GM21367 (cell line): ENCODE measurements at regions not wholly inside any gene's neighbourhood (a gene's known extent, or its start where the extent isn't known, plus 50 kb on each side); places are given as distances from the start of the nearest gene placed in this dataset.

Source experiments
- ATAC-seq: cut with Tn5 transposase; IDR thresholded peaks from one replicate; pipeline ENCODE4 v1.9.1; 2021; ENCODE audit not compliant: unreplicated experiment

DNA sequence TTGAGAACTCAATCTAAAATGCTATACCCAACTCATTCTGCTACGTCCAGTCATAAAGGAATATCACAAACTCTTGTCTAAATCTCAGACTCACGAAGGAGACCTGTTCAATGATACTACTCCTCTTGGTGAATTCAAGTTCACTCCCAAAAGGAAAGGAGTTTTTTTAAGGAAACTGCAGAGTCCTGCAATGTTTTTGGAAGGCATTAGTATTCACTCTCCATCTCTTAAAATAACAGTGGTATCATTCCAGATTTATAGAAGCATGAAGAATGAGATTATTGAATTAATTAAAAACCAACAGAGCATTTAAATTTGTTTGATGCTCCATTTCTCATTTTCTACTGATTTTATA, 73.4 kb downstream of the FOXD1 start:
- no peak for ATAC-seq

DNA sequence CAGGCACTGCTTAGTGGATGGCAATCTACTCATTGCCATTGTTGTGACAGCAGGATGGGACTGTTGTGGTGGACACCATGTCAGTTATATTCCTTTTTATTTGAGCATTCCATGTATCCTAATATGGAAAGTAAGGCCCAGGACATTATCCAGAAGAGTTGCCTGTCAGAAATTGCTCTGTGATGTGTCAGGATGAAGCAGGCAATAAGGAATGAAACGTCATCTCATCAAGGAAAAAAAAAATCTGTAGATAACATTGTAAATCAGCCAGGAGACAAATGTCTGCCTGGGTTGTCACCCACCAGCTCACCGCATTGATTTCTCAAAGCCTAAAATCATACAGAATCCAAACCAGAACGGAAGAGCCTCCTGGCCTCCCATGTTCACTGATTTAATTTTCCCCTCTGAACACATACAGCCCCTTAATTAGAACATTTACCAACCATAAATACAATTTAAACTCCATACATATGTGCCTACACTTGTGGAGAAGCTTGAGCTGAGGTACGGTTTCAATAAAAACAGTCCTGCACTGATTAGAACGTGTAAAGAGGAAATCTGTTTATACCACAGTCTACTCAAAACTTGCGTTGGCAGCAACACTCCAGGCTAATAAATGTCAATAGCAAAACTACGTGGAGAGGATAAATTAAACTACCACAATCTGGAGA, 73.9 kb downstream of the FOXD1 start:
- no peak for ATAC-seq

DNA sequence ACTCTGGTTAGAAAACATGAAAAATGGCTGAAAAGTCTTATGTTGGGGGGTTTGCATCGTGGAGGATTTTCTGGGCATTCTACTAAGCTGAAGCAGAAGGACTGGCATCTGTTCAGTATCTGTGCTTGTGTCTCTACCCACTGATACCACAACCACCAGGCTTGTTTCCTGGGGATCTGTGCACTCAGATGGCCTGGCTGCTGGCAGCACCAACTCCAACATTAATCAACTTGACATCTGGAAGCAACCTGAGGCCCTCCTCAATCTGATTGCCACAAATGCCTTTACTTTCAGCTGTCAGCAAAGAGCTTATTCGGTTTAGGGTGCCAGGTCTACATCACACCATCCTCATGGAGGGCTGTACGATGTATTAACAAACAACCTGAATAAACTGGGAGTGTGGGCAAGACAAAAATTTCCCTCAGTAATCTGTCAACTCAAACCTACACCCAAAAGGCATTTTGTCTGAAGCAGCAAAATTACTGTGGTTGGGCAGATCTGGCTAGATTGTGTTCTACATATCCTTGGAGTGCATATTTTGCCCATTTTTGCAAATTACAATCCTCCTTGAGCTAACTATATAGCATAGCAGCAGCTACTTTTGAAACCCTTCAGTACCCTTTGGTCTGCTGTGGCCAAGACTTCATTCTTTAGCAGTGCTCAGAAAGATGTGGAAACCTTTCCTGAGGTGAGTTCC, 74.6 kb downstream of the FOXD1 start:
- no peak for ATAC-seq

DNA sequence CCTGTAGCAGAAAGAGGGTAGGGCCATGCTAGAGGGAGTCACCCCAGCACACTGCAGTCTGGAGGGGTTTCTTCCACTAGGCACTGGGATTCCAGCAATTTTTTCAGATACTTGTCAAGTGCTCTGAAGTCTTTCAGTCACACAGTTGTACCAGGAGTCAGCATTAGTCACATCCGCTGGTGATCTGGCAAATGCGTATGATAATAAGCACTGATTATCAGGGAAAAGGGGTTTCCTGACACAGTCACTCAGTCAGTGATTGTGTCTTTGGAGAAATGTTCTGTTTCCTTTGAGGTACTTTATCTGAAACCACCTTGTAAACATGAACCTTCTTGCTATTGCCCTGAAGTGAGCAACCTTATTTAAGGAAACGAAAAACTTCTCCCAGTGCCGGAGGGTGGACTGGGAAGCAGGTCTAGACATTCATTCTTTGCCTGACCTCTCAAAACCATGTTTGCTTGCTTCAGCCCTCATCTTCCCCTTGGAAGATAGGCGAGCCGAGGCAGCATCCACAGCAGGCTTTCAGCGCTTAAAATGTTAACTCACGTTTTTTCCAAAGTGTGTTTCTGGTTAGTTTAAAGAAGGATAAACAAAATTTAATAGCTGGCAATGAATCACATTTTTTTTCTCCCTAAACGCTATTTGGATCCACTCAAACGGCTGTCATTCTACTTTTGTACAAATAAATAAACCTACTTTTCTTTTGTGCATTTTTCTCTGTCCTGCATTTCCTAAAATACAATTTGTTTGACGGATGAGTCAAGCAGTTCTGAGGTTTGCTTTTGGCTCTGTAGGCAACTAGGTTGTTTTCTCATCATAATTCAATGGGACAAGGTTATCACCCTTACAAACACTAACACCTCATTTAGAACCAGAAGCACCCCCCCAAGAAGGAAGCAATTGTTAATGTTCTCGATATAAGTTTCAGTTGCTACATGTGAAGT, 77.7 kb downstream of the FOXD1 start:
- ATAC-seq, result no peak

DNA sequence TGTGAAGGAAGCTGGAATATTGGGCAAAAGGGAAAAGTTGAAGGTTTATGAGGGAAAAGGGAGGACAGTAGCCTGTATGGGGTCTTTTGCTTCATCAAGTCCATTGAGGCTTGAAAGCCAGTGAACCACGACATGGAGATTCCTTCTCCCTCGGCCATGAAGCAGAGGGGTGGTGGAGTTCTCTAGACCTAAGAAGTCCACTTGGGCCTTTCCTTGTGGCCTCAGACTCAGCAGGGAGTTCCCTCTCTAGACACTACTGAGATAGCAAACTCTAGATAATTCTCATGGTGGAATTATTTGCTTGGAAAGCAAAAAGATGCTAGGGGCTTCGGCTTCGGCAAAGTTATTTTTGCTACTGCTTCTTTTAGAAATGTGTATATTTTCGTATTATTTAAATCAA, 78.5 kb downstream of the FOXD1 start:
- ATAC-seq, result no peak

DNA sequence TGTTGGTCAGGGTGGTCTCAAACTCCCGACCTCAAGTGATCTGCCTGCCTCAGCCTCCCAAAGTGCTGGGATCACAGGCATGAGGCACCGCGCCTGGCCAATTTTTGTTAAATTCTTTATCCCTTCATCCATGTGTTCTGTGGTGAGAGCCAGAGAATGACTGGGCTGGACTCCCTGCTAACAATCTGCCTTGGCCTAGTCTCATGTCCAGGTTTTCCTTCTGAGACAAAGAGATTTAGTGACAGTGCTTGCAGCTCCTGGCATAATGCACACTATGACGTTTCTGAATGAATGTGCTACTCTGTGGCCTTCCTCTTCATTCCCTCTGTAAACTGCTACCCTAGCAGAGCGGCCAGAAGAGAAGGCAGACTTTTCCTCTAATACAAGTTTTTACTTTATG, 79.3 kb downstream of the FOXD1 start:
- no peak for ATAC-seq

DNA sequence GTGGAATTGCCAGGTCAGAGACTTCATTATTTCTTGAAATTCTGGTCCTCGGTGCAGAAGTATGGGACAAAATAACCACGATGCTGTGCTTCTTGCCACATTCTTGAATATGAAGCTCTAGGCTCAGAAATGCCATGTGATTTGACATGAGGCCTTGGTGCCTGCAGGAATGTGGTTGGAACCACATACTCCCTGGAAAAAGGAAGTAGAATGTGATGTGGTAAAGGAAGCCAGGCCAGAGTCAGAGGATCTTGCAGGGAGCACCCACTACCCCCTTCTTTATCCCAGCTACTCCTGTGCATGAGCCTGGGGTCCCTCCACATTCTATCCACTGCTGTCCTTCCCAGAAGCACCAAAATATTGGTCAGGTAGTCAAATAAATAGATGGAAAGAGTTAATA, 80.9 kb downstream of the FOXD1 start:
- no peak for ATAC-seq

DNA sequence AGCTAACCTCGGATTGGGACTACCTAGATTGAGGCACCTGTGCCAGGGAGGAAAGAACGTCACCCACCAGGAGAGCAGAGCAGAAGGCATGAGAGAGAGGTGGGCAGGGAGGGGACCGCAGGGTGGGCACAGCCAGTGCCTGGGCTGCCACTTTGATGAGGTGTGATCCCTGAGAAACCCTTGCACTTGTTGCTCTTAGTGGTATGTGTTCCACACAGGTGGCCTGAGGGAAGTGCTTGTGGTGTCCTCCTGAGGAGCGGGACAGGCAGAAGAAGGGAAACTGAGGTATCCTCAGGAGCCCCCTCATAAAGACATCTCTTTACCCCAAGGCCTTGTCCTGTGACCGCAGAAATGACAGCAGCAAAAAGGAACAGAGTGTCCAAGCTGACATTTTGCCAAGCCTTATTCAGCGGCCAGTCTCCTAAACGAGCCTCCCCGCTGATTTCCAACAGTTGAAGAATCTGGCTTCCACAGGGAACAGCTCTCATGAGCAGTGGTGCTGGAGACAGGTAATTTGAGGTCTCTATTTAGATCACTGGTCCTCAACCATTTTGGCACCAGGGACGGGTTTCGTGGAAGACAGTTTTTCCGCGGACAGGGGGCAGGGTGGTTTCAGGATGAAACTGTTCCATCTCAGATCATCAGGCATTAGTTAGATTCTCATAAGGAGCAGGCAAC, 82.4 kb downstream of the FOXD1 start:
- ATAC-seq, result no peak

DNA sequence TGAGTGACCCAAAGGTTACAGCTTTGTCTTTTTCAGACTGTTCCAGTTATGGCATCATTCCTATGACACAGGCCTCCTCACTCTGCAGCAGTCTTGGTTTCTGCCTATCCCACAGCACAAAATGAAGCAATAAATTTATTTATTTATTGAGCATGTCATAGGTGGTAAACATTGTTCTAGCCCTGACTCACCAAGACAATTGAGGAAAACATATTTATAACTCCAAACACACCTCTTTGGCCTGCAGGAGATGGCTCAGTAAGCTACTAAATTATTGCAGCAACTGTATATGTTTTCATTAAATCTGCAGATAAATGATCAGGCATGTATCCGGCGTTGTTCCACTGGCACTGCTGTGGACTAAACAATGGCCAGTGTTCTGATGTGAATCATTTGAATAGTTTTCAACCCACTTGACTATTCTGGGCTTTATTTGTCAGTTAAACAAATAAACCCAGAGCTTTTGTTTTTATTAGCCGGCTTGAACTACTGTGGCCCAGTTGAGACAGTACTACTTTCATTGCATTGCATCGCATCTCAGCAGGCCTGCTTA, 83.2 kb downstream of the FOXD1 start:
- ATAC-seq, result no peak

DNA sequence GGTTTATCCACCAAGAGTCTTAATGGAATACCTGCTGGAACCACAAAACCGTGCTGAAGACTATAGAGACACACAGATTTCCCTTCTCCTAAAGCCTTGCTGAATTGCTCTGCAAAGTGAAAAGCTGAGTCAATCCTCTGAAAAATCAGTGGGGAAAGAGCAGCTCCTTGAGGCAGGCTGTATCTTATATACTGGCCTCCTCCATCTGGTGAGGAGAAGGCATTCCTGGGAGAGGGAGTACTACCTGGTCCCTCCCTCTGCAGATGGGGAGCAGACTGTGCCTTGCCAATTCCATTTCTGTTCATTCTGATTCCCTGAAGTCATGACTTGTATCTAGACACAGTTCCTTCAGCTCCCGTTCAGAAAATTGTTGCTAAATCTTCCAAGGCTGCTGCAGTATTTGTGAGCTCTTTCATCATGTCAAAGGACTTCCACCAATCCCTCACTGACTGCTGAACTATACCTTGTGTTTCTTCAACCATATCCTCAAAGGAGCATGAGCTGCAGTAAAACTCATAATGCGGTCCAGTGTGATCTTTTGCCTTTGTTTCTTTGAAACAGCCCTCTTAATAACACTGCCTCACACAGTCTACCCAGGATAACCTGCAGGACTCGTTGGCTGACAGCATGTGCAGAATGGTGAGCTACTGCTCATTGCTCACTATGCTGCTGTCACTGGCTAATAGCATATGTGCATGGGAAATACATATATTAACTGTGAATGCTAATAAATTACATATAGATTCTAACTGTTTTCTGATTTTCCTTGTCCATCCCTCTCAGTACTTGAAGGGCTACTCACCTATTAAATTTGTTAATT, 84.5 kb downstream of the FOXD1 start:
- ATAC-seq, result no peak

DNA sequence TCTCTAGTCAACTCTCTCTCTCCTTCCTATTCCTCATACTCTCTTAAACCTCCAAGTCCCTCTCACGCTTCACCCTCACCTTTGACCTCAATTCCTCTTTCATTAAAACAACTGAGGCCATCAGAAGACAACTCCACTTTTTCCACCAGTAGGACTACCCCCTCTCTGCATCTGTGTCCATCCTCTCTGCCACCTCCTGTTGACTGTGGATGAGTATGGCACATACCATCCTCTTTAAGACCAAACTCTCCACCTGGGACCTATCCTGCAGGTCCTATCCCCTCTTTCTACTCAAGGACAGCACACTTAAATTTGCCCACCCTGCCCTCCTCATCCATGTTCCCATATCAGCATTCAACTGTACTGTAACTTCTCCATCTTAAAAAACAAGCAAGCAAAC, 89.2 kb downstream of the FOXD1 start:
- no peak for ATAC-seq

DNA sequence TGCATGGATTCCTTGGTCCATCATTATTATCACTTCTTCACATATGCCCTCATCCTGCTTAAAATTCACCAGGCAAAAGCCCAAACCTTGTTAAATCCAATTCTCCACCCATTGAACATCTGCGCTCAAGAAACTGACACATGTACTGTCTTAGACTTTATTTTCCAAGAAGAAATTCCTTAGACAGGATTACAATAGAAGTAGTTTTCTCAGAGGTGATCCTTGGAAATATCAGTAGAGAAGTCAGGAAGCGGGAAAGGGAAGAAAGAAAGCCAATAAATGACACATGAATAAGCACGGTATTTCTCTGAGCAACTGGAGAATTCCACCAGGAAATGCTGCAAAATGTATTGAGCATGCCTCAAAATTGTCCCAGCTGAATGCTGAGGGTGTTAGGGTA, 90.2 kb downstream of the FOXD1 start:
- no peak for ATAC-seq

DNA sequence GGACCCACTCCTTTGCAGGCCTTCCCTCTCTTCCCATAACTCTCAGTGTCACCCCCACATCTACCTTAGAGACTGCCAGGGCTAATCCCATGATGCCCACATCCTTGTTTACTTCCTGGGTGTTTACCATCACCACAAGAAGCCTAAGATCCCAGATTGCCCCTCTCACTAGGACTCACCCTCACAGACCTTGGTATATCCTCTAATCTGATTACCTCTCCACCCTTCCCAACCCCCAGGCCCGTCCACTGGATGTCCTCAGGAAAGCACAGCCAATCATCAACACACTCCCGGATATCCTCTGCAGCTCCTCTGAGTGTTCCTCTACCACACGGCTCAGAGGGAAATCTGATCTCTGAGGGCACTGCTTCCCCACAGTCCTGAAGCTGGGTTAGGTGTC, 91.0 kb downstream of the FOXD1 start:
- no peak for ATAC-seq

DNA sequence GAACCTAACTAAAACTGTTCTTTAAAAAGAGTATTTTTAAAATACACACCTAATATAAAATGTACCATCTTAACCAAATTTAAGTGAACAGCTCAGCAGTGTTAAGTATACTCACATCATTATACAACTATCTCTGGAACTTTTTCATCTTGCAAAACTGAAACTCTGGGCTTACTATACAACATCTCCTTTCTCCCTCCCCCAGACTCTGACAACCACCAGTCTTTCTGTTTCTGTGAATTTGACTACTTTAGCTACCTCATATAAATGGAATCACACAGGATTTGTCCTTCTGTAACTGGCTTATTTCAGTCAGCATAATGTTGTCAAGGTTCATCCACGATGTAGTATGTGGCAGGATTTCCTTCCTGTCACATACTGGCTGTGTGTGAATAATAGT, 93.5 kb downstream of the FOXD1 start:
- ATAC-seq, result no peak

DNA sequence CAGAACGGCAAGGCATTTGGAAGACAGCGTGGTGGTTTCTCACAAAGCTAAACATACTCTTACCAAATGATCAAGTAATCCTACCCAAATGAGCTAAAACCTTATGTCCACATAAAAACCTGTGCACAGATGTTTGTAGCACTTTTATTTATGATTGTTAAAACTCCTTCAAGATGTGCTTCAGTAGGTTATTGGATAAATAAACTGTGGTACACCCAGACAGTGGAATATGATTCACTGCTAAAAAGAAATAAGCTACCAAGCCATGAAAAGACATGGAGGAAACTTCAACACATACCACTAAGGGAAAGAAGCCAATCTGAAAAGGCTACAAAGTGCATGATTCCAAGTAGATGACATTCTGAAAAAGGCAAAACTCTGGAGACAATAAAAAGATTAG, 94.2 kb downstream of the FOXD1 start:
- no peak for ATAC-seq

DNA sequence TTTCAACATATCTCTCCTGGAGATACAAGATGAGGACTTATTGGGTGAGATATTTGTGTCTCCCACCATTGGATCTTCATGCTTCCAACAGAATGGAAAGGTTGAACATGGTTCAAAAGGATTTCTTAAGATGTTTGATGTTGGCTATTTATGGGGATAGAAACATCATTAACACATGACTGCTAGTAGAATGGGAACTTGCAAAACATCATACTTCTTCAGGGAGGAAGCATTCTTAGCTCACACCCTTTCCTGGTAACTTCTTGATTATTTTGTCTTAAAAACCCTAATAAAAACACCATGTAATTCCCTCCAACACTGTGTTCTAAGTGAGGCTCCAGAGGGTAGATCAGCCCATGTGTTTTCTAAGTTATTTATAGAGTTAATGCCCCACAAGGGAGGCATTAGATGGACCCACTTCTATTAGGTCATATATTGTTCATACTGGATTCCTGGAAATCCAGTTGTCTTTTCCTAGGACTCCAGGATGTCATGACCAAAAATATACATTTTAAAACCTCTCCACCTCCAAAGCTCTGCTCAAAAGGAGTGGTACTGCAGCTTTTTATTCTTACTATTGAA, 95.8 kb downstream of the FOXD1 start:
- no peak for ATAC-seq

DNA sequence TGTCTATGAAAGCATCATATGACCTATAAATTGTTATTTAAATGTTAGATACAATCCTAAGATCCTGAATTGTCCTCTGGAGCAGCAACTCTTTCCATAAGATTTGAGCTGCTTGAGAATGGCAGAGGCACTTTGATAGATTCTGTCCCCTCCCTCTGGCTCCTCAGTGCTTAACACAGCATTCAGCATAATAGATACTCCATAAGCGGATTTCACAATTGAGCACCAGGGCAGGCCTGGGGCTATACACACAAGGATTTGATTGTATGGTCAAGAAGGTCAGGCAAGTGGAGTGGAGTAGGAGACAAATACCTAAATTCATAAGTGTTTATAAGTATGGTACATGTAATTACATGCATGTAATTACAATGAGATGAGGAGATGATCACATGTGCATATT, 96.3 kb downstream of the FOXD1 start:
- ATAC-seq, result no peak

DNA sequence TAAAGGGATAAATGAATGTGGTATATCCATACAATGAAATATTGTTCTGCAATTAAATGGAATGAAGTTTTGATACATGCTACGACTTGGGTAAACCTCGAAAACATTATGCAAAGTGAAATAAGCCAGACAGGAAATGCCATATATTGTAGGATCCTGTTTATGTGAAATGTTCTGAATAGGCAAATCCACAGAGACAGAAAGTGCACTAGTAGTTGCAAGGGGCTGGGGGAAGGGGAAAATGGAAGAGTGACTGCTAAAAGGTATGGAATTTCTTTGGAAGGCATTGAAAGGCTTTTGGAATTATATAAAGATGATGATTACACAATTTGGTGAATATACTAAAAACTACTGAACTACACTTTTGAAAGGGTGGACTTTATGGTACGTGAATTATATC, 97.0 kb downstream of the FOXD1 start:
- ATAC-seq, result no peak

DNA sequence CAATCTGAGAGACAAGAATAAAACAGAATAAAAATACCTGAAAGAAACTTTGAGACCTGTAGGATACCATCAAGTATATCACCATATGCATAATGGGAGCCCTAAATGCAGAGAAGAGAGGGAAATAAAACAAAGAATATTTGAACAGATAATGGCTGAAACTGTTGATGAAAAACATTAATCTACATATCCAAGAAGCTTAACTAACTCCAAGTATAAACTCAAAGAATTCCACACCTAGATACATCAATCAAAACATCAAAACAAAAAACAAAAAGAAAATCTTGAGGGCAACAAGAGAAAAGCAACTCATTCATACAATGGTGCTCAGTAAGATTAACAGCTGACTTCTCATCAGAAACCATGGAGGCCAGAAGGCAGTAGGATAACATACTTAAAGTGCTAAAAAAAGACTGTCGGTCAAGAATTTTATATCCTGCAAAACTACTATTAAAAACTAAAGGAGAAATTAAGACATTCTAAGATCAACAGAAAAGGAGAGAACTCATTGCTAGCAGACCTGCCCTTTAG, 101.6 kb downstream of the FOXD1 start:
- ATAC-seq, result no peak

DNA sequence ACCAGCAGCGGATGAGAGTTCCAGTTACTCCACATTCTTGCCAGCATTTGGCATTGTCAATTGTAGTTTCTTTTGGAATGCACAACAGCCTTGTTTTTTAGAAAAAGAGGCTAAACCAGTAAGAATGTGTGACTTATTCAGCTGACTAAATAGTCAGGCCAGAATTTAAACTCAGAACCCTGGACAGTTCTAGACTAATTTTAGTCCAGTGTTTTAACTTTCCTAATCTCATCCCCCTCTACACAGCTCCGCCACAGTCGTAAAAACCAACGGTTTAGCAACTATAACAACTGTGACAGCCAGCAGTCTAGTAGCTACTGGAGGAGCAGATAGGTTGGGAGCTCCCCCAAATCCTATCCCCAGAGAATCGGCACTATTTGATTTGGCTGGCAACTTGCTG, 103.7 kb downstream of the FOXD1 start:
- no peak for ATAC-seq
